NB4 (cell line): ENCODE measurements at regions not wholly inside any gene's neighbourhood (a gene's known extent, or its start where the extent isn't known, plus 50 kb on each side); places are given as distances from the start of the nearest gene placed in this dataset.

Experiments
- DNase-seq: peaks from one replicate; pipeline ENCODE4 v3.0.0; 2010; ENCODE audit warnings: low read depth
- H3K4me3 ChIP-seq: one replicate; pipeline ENCODE4 v1.5.1; 2011; ENCODE audit warnings: mild to moderate bottlenecking, low read depth, low read length, moderate library complexity
- MAX ChIP-seq: IDR thresholded peaks from 2 replicates; pipeline ENCODE4 v1.6.1; 2011; ENCODE audit warnings: low read depth, low read length
- MYC ChIP-seq: IDR thresholded peaks from 2 replicates; pipeline ENCODE4 v1.6.1; 2011; ENCODE audit warnings: low read depth, low read length
- POLR2A ChIP-seq: IDR thresholded peaks from 2 replicates; pipeline ENCODE4 v1.6.1; 2011; ENCODE audit warnings: mild to moderate bottlenecking; ENCODE audit not compliant: insufficient read length; ENCODE audit errors: extremely low read depth
- TF ChIP-seq, protein P1 (sequence below): IDR thresholded peaks from one replicate; pipeline ENCODE4 v1.5.1; 2012; ENCODE audit warnings: low read depth, low read length

GRCh38 chr6:120604510-120604909, 729.8 kb downstream of the TBC1D32 start:
- TF ChIP-seq MYC (no peak), POLR2A (no peak), MAX (no peak)
- TF ChIP-seq, protein P1, sequence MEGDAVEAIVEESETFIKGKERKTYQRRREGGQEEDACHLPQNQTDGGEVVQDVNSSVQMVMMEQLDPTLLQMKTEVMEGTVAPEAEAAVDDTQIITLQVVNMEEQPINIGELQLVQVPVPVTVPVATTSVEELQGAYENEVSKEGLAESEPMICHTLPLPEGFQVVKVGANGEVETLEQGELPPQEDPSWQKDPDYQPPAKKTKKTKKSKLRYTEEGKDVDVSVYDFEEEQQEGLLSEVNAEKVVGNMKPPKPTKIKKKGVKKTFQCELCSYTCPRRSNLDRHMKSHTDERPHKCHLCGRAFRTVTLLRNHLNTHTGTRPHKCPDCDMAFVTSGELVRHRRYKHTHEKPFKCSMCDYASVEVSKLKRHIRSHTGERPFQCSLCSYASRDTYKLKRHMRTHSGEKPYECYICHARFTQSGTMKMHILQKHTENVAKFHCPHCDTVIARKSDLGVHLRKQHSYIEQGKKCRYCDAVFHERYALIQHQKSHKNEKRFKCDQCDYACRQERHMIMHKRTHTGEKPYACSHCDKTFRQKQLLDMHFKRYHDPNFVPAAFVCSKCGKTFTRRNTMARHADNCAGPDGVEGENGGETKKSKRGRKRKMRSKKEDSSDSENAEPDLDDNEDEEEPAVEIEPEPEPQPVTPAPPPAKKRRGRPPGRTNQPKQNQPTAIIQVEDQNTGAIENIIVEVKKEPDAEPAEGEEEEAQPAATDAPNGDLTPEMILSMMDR, result no peak
- no peak for DNase-seq
- no peak overlapping the region for H3K4me3 ChIP-seq

DNA sequence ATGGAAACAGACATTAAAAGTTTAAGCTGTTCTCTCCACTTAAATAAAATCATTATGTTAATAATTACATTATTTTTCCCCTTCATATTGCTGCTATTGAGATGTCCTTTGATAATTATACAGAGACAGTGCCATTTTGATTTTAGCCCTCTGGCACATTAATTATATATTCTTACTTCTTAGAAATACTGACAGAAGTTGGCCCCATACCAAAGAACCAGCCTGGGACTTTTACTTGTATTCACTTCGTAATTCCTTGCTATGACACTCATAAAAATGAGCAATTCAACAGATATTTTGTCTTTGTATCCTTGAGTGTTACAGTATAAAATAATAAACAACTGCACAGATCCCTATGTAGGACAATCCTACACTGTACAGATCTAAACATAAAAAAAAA, 743.7 kb downstream of the TBC1D32 start:
- H3K4me3 ChIP-seq, result no peak overlapping the region
- TF ChIP-seq POLR2A (no peak), MAX (no peak), MYC (no peak)
- TF ChIP-seq, protein P1, result no peak
- DNase-seq, result no peak

- no peak for TF ChIP-seq POLR2A
- TF ChIP-seq, protein P1, result no peak
- TF ChIP-seq MYC, result no peak
- TF ChIP-seq MAX, result no peak
- H3K4me3 ChIP-seq, result no peak overlapping the region
- DNase-seq, result no peak
Measured at GRCh38 chr6:120588424-120588823, 745.9 kb downstream of the TBC1D32 start.

DNA sequence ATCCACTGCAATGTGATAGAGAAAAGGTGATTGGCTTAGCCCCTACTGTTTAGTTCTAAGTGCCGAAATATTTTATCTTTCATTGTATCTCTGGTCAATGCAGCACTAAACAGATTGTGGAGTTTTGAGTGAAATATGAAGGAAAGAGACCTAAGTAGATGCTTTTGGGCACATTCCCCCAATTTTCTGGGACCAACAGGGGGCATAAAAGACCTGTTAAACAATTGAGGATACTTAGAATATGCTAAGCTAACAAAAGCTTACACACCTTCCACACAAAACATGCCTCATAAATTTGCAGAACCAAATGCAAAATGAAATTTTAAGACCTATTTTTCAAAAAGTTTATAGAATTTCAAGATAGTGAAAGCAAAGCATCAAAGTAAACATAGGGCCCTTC, 746.9 kb downstream of the TBC1D32 start:
- no peak for DNase-seq
- TF ChIP-seq MAX (no peak), MYC (no peak), POLR2A (no peak)
- TF ChIP-seq, protein P1, result no peak
- H3K4me3 ChIP-seq, result no peak overlapping the region

DNA sequence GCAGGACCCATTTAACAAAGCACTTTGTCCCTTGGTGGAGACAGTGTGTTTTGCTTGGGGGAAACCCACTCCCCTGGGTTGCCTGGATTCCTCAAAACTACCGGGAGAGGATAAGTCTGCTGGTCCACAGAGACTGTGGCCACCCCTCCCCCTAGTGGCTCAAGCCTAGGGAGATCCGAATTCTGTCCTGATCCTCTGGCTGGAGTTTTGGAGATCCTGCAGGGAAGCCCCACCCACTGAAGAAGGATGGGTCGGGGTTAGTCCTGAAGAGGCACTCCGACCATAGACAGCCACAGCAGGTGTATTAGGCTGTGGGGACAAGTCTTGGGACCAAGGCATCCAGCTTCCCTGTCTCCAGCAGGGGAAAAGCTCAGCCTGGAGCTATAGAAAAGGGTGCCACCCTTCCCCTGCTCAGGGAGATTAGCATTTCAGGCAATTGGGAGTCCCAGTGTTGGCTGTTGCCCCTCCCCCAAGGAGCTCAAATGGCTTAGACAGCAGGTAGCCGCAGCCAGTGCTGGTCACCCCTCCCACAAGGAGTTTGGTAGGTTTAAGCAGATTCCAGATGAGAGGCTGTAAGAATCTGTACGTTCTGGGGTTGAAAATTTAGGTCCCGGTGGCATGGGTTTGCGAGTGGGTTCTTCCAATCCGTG, 750.0 kb downstream of the TBC1D32 start:
- TF ChIP-seq POLR2A (no peak), MAX (no peak), MYC (no peak)
- TF ChIP-seq, protein P1, result no peak
- H3K4me3 ChIP-seq, result no peak overlapping the region
- DNase-seq, result no peak

DNA sequence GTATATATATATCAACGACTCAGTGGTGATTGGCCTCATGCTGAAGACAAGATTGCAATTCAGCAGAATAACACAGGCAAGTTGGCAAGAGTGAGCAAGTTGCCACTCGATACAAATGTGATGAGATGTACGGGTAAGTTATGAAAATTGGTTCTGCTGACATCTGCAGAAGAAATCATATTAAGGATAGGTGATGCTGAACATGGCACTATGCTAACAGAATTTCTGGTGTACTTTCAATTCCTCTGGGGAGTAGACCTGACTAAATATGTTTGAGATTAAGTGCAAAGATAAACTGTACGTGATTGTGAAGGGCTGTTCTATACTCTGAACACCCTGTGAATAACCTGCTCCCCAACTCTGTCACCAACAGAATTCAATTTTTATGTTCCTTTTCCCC, 758.2 kb downstream of the TBC1D32 start:
- no peak for DNase-seq
- TF ChIP-seq POLR2A, result no peak
- TF ChIP-seq, protein P1, result no peak
- TF ChIP-seq MYC, result no peak
- no peak for TF ChIP-seq MAX
- H3K4me3 ChIP-seq, result no peak overlapping the region
